IMR-90 (cell line): ENCODE measurements at regions not wholly inside any gene's neighbourhood (a gene's known extent, or its start where the extent isn't known, plus 50 kb on each side); places are given as distances from the start of the nearest gene placed in this dataset.

Experiments used
- ATAC-seq: fragments of 200-7000 bp; cut with Tn5 transposase; 2 replicates; pipeline ENCODE4 v1.9.1; 2020; ENCODE audit warnings: low read depth, mild to moderate bottlenecking, moderate library complexity
- BruUV-seq: library from RNA; stranded (reverse); fragments of 400-500 nt; replicated peaks from 2 replicates; lab custom pipeline; 2021; lab: Mats Ljungman, UMichigan
- CTCF ChIA-PET: fragments of 300-600 bp; formaldehyde crosslinking; extraction: SDS; loops from one replicate; lab custom pipeline; 2021; ENCODE audit warnings: antibody characterized with exemption; lab: Yijun Ruan, JAX
- POLR2A ChIA-PET: fragments of 300-600 bp; sonication (Branson Sonifier 250); formaldehyde crosslinking; loops from one replicate; lab custom pipeline; 2022; ENCODE audit warnings: antibody characterized with exemption; ENCODE audit not compliant: unreplicated experiment; lab: Charles Lee
- DNase-seq: peaks from one replicate; pipeline ENCODE4 v3.0.0; 2013
- H2AFZ ChIP-seq: replicated peaks from 2 replicates; pipeline ENCODE3; 2013; ENCODE audit warnings: low read length, mild to moderate bottlenecking; ENCODE audit not compliant: poor library complexity
- H2AK5ac ChIP-seq: 2 replicates; pipeline ENCODE4 v1.6.1; 2013; ENCODE audit warnings: low read depth, low read length, inconsistent platforms
- H2AK9ac ChIP-seq: replicated peaks from 2 replicates; pipeline ENCODE3; 2013; ENCODE audit warnings: mild to moderate bottlenecking, low read depth, low read length, moderate library complexity; ENCODE audit not compliant: poor library complexity
- H2BK120ac ChIP-seq: 2 replicates; pipeline ENCODE4 v1.6.1; 2013; ENCODE audit warnings: low read depth, low read length, inconsistent platforms
- H2BK15ac ChIP-seq: 3 replicates; pipeline ENCODE4 v1.6.1; 2013; ENCODE audit warnings: low read depth, low read length, inconsistent platforms
- H2BK20ac ChIP-seq: 2 replicates; pipeline ENCODE4 v1.6.1; 2013; ENCODE audit warnings: low read depth, mild to moderate bottlenecking, inconsistent platforms, low read length, moderate library complexity
- H2BK5ac ChIP-seq: 2 replicates; pipeline ENCODE4 v1.6.1; 2013; ENCODE audit warnings: mild to moderate bottlenecking, low read depth, low read length, inconsistent platforms; ENCODE audit not compliant: poor library complexity, severe bottlenecking
- H3K14ac ChIP-seq: replicated peaks from 2 replicates; pipeline ENCODE4 v1.6.1; 2013; ENCODE audit warnings: low read depth, low read length, inconsistent platforms
- H3K18ac ChIP-seq: 2 replicates; pipeline ENCODE4 v1.6.1; 2013; ENCODE audit warnings: low read depth, low read length, control low read depth
- H3K23ac ChIP-seq: 2 replicates; pipeline ENCODE4 v1.6.1; 2013; ENCODE audit warnings: low read depth, low read length, inconsistent platforms
- H3K27ac ChIP-seq: 2 replicates; pipeline ENCODE4 v1.5.1; 2013; ENCODE audit warnings: mild to moderate bottlenecking, control low read depth, low read length; ENCODE audit not compliant: insufficient read depth
- H3K27me3 ChIP-seq: 2 replicates; pipeline ENCODE4 v1.6.1; 2013; ENCODE audit warnings: low read length; ENCODE audit not compliant: control insufficient read depth, insufficient read depth
- H3K36me3 ChIP-seq: 2 replicates; pipeline ENCODE4 v1.6.1; 2013; ENCODE audit warnings: low read length, mixed read lengths; ENCODE audit not compliant: control insufficient read depth, insufficient read depth
- H3K4ac ChIP-seq: 2 replicates; pipeline ENCODE4 v1.6.1; 2013; ENCODE audit warnings: low read depth, low read length, inconsistent platforms
- H3K4me1 ChIP-seq: 2 replicates; pipeline ENCODE4 v1.6.1; 2013; ENCODE audit warnings: low read length, mixed read lengths; ENCODE audit not compliant: control insufficient read depth, insufficient read depth
- H3K4me2 ChIP-seq: 2 replicates; pipeline ENCODE4 v1.6.1; 2013; ENCODE audit warnings: low read depth, mild to moderate bottlenecking, control low read depth, low read length, moderate library complexity
- H3K4me3 ChIP-seq: 2 replicates; pipeline ENCODE4 v1.5.1; 2013; ENCODE audit warnings: low read depth, mild to moderate bottlenecking, control low read depth, low read length, moderate library complexity; ENCODE audit not compliant: insufficient read depth
- H3K56ac ChIP-seq: 2 replicates; pipeline ENCODE4 v1.6.1; 2013; ENCODE audit warnings: low read length, inconsistent platforms; ENCODE audit not compliant: insufficient read depth; ENCODE audit errors: extremely low read depth
- H3K79me1 ChIP-seq, 2 experiments: 2 replicates each; pipeline ENCODE4 v1.6.1; 2013; ENCODE audit warnings: low read length in 2 of 2, inconsistent platforms in 1 of 2, low read depth in 1 of 2
- H3K9ac ChIP-seq: 2 replicates; pipeline ENCODE4 v1.6.1; 2013; ENCODE audit warnings: low read depth, low read length, control low read depth
- H3K9me1 ChIP-seq: 2 replicates; pipeline ENCODE4 v1.6.1; 2013; ENCODE audit warnings: low read length, inconsistent platforms; ENCODE audit not compliant: insufficient read depth
- H3K9me3 ChIP-seq: 2 replicates; pipeline ENCODE4 v1.6.1; 2013; ENCODE audit warnings: low read length; ENCODE audit not compliant: control insufficient read depth, insufficient read depth
- H4K20me1 ChIP-seq: 2 replicates; pipeline ENCODE4 v1.6.1; 2013; ENCODE audit warnings: low read length, inconsistent platforms; ENCODE audit not compliant: insufficient read depth
- H4K5ac ChIP-seq: 2 replicates; pipeline ENCODE4 v1.6.1; 2013; ENCODE audit warnings: mild to moderate bottlenecking, low read depth, low read length, control low read depth
- H4K8ac ChIP-seq, 2 experiments: 2 replicates each; pipeline ENCODE4 v1.6.1; 2013; ENCODE audit warnings: low read depth in 2 of 2, low read length in 2 of 2, control low read depth in 1 of 2, inconsistent platforms in 1 of 2
- H4K91ac ChIP-seq: 2 replicates; pipeline ENCODE4 v1.6.1; 2013; ENCODE audit warnings: low read depth, low read length, inconsistent platforms; ENCODE audit not compliant: insufficient read depth
- BHLHE40 ChIP-seq: fragments of 150-350 bp; IDR thresholded peaks from 2 replicates; pipeline ENCODE4 v1.6.1; 2016; ENCODE audit warnings: mild to moderate bottlenecking, low read depth, low read length
- CEBPB ChIP-seq: IDR thresholded peaks from 2 replicates; pipeline ENCODE4 v1.6.1; 2012; ENCODE audit warnings: low read depth, low read length, improper control_type of control experiment
- CHD1 ChIP-seq: IDR thresholded peaks from 2 replicates; pipeline ENCODE4 v1.6.1; 2012; ENCODE audit warnings: low read depth, low read length, improper control_type of control experiment
- FOS ChIP-seq: fragments of 150-350 bp; IDR thresholded peaks from 2 replicates; pipeline ENCODE4 v1.6.1; 2016; ENCODE audit warnings: low read depth, low read length
- MAFK ChIP-seq: IDR thresholded peaks from 2 replicates; pipeline ENCODE4 v1.6.1; 2012; ENCODE audit warnings: low read depth, low read length, improper control_type of control experiment
- MAZ ChIP-seq: IDR thresholded peaks from 2 replicates; pipeline ENCODE4 v1.6.1; 2012; ENCODE audit warnings: low read depth, mild to moderate bottlenecking, low read length, improper control_type of control experiment, moderate library complexity, borderline replicate concordance
- MXI1 ChIP-seq: IDR thresholded peaks from 2 replicates; pipeline ENCODE4 v1.6.1; 2012; ENCODE audit warnings: low read depth, mild to moderate bottlenecking, low read length, moderate library complexity, borderline replicate concordance
- NFE2L2 ChIP-seq: fragments of 150-350 bp; IDR thresholded peaks from 2 replicates; pipeline ENCODE4 v1.6.1; 2016; ENCODE audit warnings: low read depth, mild to moderate bottlenecking, low read length
- POLR2A ChIP-seq: IDR thresholded peaks from 2 replicates; pipeline ENCODE4 v1.6.1; 2012; ENCODE audit warnings: mild to moderate bottlenecking, low read depth, low read length
- RAD21 ChIP-seq: IDR thresholded peaks from 2 replicates; pipeline ENCODE4 v1.6.1; 2012; ENCODE audit warnings: low read length, improper control_type of control experiment
- RCOR1 ChIP-seq: IDR thresholded peaks from 2 replicates; pipeline ENCODE4 v1.6.1; 2012; ENCODE audit warnings: mild to moderate bottlenecking, low read length, improper control_type of control experiment; ENCODE audit not compliant: insufficient replicate concordance
- RFX5 ChIP-seq: IDR thresholded peaks from 2 replicates; pipeline ENCODE4 v1.8.0; 2012; ENCODE audit warnings: low read depth, mild to moderate bottlenecking, low read length, moderate library complexity
- SMC3 ChIP-seq: fragments of 150-350 bp; IDR thresholded peaks from 2 replicates; pipeline ENCODE4 v1.6.1; 2016; ENCODE audit warnings: low read depth, mild to moderate bottlenecking, antibody characterized with exemption, low read length, moderate library complexity
- WGBS, 2 experiments: methylation state at CpG; one replicate each; pipeline versions ENCODE4 v1.1.5 to v1.1.7; 2013; ENCODE audit warnings: missing lambda C conversion rate in 2 of 2; ENCODE audit not compliant: insufficient read length in 1 of 2; ENCODE audit errors: extremely low coverage in 2 of 2; 5-methylcytosine and 5-hydroxymethylcytosine counted together
- dilution Hi-C: fragments of 300-500 bp; cut with HindIII; formaldehyde crosslinking; loops from one replicate; pipeline ENCODE4 v1.14.3; 2018; ENCODE audit warnings: low sequenced_read_pairs; ENCODE audit not compliant: unreplicated experiment
- in situ Hi-C: fragments of 300-500 bp; cut with MboI; formaldehyde crosslinking; loops from 3 replicates; pipeline ENCODE4 v1.14.3; 2019; ENCODE audit warnings: low sequenced_read_pairs, inconsistent platforms, mixed read lengths
- intact Hi-C: fragments of 100-400 bp; cut with micrococcal nuclease; formaldehyde crosslinking; loops from 2 replicates; pipeline ENCODE4 v1.10.0; 2022
- TF ChIP-seq, protein P1 (sequence below): fragments of 150-350 bp; IDR thresholded peaks from 2 replicates; pipeline ENCODE4 v1.6.1; 2017; ENCODE audit warnings: mild to moderate bottlenecking, antibody characterized with exemption, low read length, low read depth
- TF ChIP-seq, protein P2 (sequence below): fragments of 150-350 bp; IDR thresholded peaks from 2 replicates; pipeline ENCODE4 v1.6.1; 2016; ENCODE audit warnings: low read depth, mild to moderate bottlenecking, low read length, moderate library complexity, borderline replicate concordance
- TF ChIP-seq, protein P3 (sequence below): conservative IDR thresholded peaks from 2 replicates; pipeline ENCODE4 v1.5.1; 2012; ENCODE audit warnings: mild to moderate bottlenecking, low read depth, low read length, improper control_type of control experiment

DNA sequence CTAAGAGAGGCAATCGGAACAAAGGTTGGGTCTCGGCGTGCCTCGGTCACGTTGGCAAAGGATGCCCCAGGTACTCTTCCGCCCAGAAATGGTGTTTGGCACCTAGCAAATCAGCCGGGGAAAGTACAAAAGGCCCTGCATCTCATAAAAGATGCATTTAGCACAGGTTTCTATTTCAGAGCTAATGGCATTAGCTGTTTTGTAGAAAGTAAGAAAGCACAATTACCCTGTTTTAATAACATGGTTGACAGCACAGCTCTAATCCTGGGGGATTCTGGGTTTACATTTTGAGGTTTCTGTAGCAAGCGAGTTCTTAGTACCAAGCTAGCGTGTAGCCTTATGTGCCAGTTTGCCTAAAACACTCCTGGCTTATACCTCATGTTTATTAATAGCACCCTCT, 178.5 kb downstream of the PRDM2 start:
- H4K91ac ChIP-seq, result no peak overlapping the region
- H2BK5ac ChIP-seq, result no peak overlapping the region
- H2BK15ac ChIP-seq, result no peak overlapping the region
- no peak overlapping the region for H3K56ac ChIP-seq
- no peak overlapping the region for H3K14ac ChIP-seq
- no peaks in the 10 kb centered on the region for H4K20me1 ChIP-seq
- DNase-seq (no peak), ATAC-seq (no peak)
- no peaks in the 10 kb centered on the region for H3K9me1 ChIP-seq
- no peak overlapping the region for H2AK9ac ChIP-seq
- H3K27ac ChIP-seq, result no peak overlapping the region
- no peak overlapping the region for H2AFZ ChIP-seq
- dilution Hi-C loops, result no loop called here
- H3K4me3 ChIP-seq, result no peak overlapping the region
- H2BK120ac ChIP-seq, result no peak overlapping the region
- no peaks in the 10 kb centered on the region for H3K4me1 ChIP-seq
- H3K23ac ChIP-seq, result no peak overlapping the region
- H2AK5ac ChIP-seq, result no peak overlapping the region
- intact Hi-C loops, result no loop called here
- H3K79me1 ChIP-seq, result no peaks in the 10 kb centered on the region
- in situ Hi-C loops, result no loop called here
- BruUV-seq, result no TSS peak
- H3K9me3 ChIP-seq, result peaks cover 23% of the 10 kb centered on the region
- H3K27me3 ChIP-seq, result no peaks in the 10 kb centered on the region
- no peak overlapping the region for H2BK20ac ChIP-seq
- 60% methylated on average over 1 of the region's 9 CpGs; no CpG with 5 or more reads in 1 of the 2 experiments for WGBS, 2 experiments
- no peak overlapping the region for H3K4me2 ChIP-seq
- H3K36me3 ChIP-seq, result no peaks in the 10 kb centered on the region
- no peak overlapping the region for H3K9ac ChIP-seq
- H3K18ac ChIP-seq, result no peak overlapping the region
- no peak overlapping the region for H4K5ac ChIP-seq
- ChIA-PET CTCF (no interaction called here), POLR2A (no interaction called here)
- no peak overlapping the region for H4K8ac ChIP-seq
- no peak overlapping the region for H3K4ac ChIP-seq
- TF ChIP-seq FOS, result no peak
- TF ChIP-seq RAD21, result no peak
- TF ChIP-seq, protein P1, sequence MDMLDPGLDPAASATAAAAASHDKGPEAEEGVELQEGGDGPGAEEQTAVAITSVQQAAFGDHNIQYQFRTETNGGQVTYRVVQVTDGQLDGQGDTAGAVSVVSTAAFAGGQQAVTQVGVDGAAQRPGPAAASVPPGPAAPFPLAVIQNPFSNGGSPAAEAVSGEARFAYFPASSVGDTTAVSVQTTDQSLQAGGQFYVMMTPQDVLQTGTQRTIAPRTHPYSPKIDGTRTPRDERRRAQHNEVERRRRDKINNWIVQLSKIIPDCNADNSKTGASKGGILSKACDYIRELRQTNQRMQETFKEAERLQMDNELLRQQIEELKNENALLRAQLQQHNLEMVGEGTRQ, result no peak
- TF ChIP-seq RCOR1, result no peak
- no peak for TF ChIP-seq CEBPB
- TF ChIP-seq, protein P2, sequence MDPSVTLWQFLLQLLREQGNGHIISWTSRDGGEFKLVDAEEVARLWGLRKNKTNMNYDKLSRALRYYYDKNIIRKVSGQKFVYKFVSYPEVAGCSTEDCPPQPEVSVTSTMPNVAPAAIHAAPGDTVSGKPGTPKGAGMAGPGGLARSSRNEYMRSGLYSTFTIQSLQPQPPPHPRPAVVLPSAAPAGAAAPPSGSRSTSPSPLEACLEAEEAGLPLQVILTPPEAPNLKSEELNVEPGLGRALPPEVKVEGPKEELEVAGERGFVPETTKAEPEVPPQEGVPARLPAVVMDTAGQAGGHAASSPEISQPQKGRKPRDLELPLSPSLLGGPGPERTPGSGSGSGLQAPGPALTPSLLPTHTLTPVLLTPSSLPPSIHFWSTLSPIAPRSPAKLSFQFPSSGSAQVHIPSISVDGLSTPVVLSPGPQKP, result no peak
- TF ChIP-seq MAZ, result no peak
- TF ChIP-seq RFX5, result no peak
- TF ChIP-seq MAFK, result no peak
- TF ChIP-seq POLR2A, result no peak
- no peak for TF ChIP-seq CHD1
- no peak for TF ChIP-seq NFE2L2
- no peak for TF ChIP-seq SMC3
- TF ChIP-seq BHLHE40, result no peak
- TF ChIP-seq, protein P3, sequence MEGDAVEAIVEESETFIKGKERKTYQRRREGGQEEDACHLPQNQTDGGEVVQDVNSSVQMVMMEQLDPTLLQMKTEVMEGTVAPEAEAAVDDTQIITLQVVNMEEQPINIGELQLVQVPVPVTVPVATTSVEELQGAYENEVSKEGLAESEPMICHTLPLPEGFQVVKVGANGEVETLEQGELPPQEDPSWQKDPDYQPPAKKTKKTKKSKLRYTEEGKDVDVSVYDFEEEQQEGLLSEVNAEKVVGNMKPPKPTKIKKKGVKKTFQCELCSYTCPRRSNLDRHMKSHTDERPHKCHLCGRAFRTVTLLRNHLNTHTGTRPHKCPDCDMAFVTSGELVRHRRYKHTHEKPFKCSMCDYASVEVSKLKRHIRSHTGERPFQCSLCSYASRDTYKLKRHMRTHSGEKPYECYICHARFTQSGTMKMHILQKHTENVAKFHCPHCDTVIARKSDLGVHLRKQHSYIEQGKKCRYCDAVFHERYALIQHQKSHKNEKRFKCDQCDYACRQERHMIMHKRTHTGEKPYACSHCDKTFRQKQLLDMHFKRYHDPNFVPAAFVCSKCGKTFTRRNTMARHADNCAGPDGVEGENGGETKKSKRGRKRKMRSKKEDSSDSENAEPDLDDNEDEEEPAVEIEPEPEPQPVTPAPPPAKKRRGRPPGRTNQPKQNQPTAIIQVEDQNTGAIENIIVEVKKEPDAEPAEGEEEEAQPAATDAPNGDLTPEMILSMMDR, result no peak
- TF ChIP-seq MXI1, result no peak
